ENCODE measurements at regions not wholly inside any gene's neighbourhood (a gene's known extent, or its start where the extent isn't known, plus 50 kb on each side); places are given as distances from the start of the nearest gene placed in this dataset.
"Not testable (repeated sequence)": the region's sequence is repeated elsewhere in the genome, so short reads cannot be mapped to it uniquely, and the experiment has no call there.

GRCh38 chr10:35959252-35959651, 317.2 kb upstream of the FZD8 start:
- no CpG with 5 or more reads among the region's 7 CpGs for WGBS, 2 experiments (ENCODE audit: extremely low coverage in 2 of 2, insufficient read length in 1 of 2)
- no peak; the same call in 1 of the 2 replicates for ATAC-seq (ENCODE audit: low read depth)
- dilution Hi-C loops (cut with HindIII; ENCODE audit: low sequenced_read_pairs, unreplicated experiment) = no loop called here

GRCh38 chr10:35958609-35959008, 316.5 kb upstream of the FZD8 start:
- H3K4ac ChIP-seq (ENCODE audit: low read depth, low read length); H2AK5ac ChIP-seq (ENCODE audit: low read depth, low read length); H3K36me3 ChIP-seq (ENCODE audit: control insufficient read depth, insufficient read depth, low read length); H4K8ac ChIP-seq (ENCODE audit: low read depth in 2 of 2, low read length in 2 of 2); in situ Hi-C loops (cut with MboI; ENCODE audit: low sequenced_read_pairs); H3K14ac ChIP-seq (replicated peaks; ENCODE audit: low read depth, low read length); H2BK15ac ChIP-seq (ENCODE audit: low read depth, low read length); H3K4me2 ChIP-seq (ENCODE audit: low read depth, low read length); H3K27ac ChIP-seq (ENCODE audit: insufficient read depth, low read length); H4K91ac ChIP-seq (ENCODE audit: insufficient read depth, low read depth, low read length); H3K4me3 ChIP-seq (ENCODE audit: insufficient read depth, low read depth, low read length); H3K9me3 ChIP-seq (ENCODE audit: control insufficient read depth, insufficient read depth, low read length); H4K20me1 ChIP-seq (ENCODE audit: insufficient read depth, low read length); H3K18ac ChIP-seq (ENCODE audit: low read depth, low read length); intact Hi-C loops (cut with micrococcal nuclease); ATAC-seq (ENCODE audit: low read depth); H3K27me3 ChIP-seq (ENCODE audit: control insufficient read depth, insufficient read depth, low read length); H3K4me1 ChIP-seq (ENCODE audit: control insufficient read depth, insufficient read depth, low read length); H4K5ac ChIP-seq (ENCODE audit: low read depth, low read length); H2AFZ ChIP-seq (replicated peaks; ENCODE audit: low read length, poor library complexity); H2BK120ac ChIP-seq (ENCODE audit: low read depth, low read length); H2AK9ac ChIP-seq (replicated peaks; ENCODE audit: low read depth, low read length, poor library complexity); H3K23ac ChIP-seq (ENCODE audit: low read depth, low read length); dilution Hi-C loops (cut with HindIII; ENCODE audit: low sequenced_read_pairs, unreplicated experiment); BruUV-seq (replicated peaks); H3K9me1 ChIP-seq (ENCODE audit: insufficient read depth, low read length); H3K79me1 ChIP-seq (ENCODE audit: low read depth in 1 of 2, low read length in 2 of 2); H3K56ac ChIP-seq (ENCODE audit: extremely low read depth, insufficient read depth, low read length); H2BK20ac ChIP-seq (ENCODE audit: low read depth, low read length); H2BK5ac ChIP-seq (ENCODE audit: low read depth, low read length, poor library complexity, severe bottlenecking); H3K9ac ChIP-seq (ENCODE audit: low read depth, low read length): not testable (repeated sequence)
- POLR2A ChIA-PET (ENCODE audit: unreplicated experiment) = interaction anchor here (0.6 kb wide), 1 partner anchor 43 kb away, joined by 3 read pairs; no protein-coding TSS in a partner anchor
- DNase-seq = peak; percentile 10
- CTCF ChIA-PET = interaction anchor here (0.6 to 1.1 kb wide), 4 partner anchors 29 to 1598 kb away, joined by 3 to 8 read pairs (median 4); no protein-coding TSS in a partner anchor

More at GRCh38 chr10:35959252-35959651, 317.2 kb upstream of the FZD8 start:
- Histone ChIP-seq H3K23ac (ENCODE audit: low read depth, low read length) (no peak overlapping the region), H4K5ac (ENCODE audit: low read depth, low read length) (no peak overlapping the region), H3K4me1 (ENCODE audit: control insufficient read depth, insufficient read depth, low read length) (no peaks in the 10 kb centered on the region; the same call in 1 of the 2 replicates), H3K79me1 (ENCODE audit: low read depth in 1 of 2, low read length in 2 of 2) (no peaks in the 10 kb centered on the region), H4K91ac (ENCODE audit: insufficient read depth, low read depth, low read length) (no peak overlapping the region), H4K20me1 (ENCODE audit: insufficient read depth, low read length) (no peaks in the 10 kb centered on the region), H2AFZ (replicated peaks; ENCODE audit: low read length, poor library complexity) (no peak overlapping the region), H2BK15ac (ENCODE audit: low read depth, low read length) (no peak overlapping the region), H3K9me3 (ENCODE audit: control insufficient read depth, insufficient read depth, low read length) (no peaks in the 10 kb centered on the region), H3K36me3 (ENCODE audit: control insufficient read depth, insufficient read depth, low read length) (no peaks in the 10 kb centered on the region), H3K27ac (ENCODE audit: insufficient read depth, low read length) (no peak overlapping the region), H3K56ac (ENCODE audit: extremely low read depth, insufficient read depth, low read length) (no peak overlapping the region), H2BK120ac (ENCODE audit: low read depth, low read length) (peak overlapping the region; percentile 45; the same call in 1 of the 2 replicates), H2BK5ac (ENCODE audit: low read depth, low read length, poor library complexity, severe bottlenecking) (no peak overlapping the region), H3K9ac (ENCODE audit: low read depth, low read length) (no peak overlapping the region), H3K18ac (ENCODE audit: low read depth, low read length) (no peak overlapping the region), H3K14ac (replicated peaks; ENCODE audit: low read depth, low read length) (0 out of 2 replicates have a peak overlapping the region, but pooled peaks have one; percentile 34), H2AK5ac (ENCODE audit: low read depth, low read length) (no peak overlapping the region), H2BK20ac (ENCODE audit: low read depth, low read length) (no peak overlapping the region; the same call in 1 of the 2 replicates), H2AK9ac (replicated peaks; ENCODE audit: low read depth, low read length, poor library complexity) (no peak overlapping the region), H3K9me1 (ENCODE audit: insufficient read depth, low read length) (no peaks in the 10 kb centered on the region), H3K27me3 (ENCODE audit: control insufficient read depth, insufficient read depth, low read length) (no peaks in the 10 kb centered on the region), H3K4me2 (ENCODE audit: low read depth, low read length) (no peak overlapping the region), H3K4me3 (ENCODE audit: insufficient read depth, low read depth, low read length) (no peak overlapping the region), H4K8ac (ENCODE audit: low read depth in 2 of 2, low read length in 2 of 2) (peak overlapping the region in 1 of 2 experiments; percentile 50; a peak in 1 of 4 replicates), H3K4ac (ENCODE audit: low read depth, low read length) (no peak overlapping the region)
- TF ChIP-seq RAD21 (IDR thresholded peaks at IDR 0.05; ENCODE audit: low read length) = no peak
- TF ChIP-seq RCOR1 (IDR thresholded peaks at IDR 0.05; ENCODE audit: insufficient replicate concordance, low read length) = no peak
- peak; percentile 46 for DNase-seq
- no TSS peak for BruUV-seq (replicated peaks)
- in situ Hi-C loops (cut with MboI; ENCODE audit: low sequenced_read_pairs) = no loop called here
- CTCF ChIA-PET = interaction anchor here (0.6 to 1.1 kb wide), 4 partner anchors 30 to 1598 kb away, joined by 3 to 8 read pairs (median 4); no protein-coding TSS in a partner anchor
- intact Hi-C loops (cut with micrococcal nuclease) = no loop called here
- POLR2A ChIA-PET (ENCODE audit: unreplicated experiment) = no interaction called here

All from IMR-90 (cell line).